Esophagus muscularis mucosa (tissue), 4 donors: ENCODE measurements at regions not wholly inside any gene's neighbourhood (a gene's known extent, or its start where the extent isn't known, plus 50 kb on each side); places are given as distances from the start of the nearest gene placed in this dataset.

ENCODE experiments used
- DNase-seq: peaks from one replicate; pipeline ENCODE4 v3.0.0-alpha.2; 2017; ENCODE audit errors: extremely low spot score
- H3K27ac ChIP-seq, 4 donors: fragments of 200-600 bp; sonication (generic); replicated peaks in 1 of 4; 1 replicate in 3 of 4; 2 replicates in 1 of 4; pipeline ENCODE4 v1.5.1; 2016 to 2019; ENCODE audit warnings: mild to moderate bottlenecking in 1 of 4
- H3K27me3 ChIP-seq, 4 donors: fragments of 200-600 bp; sonication (generic); one replicate each; pipeline versions ENCODE4 v1.5.1 to v1.6.0; 2016 to 2019
- H3K36me3 ChIP-seq, 4 donors: fragments of 200-600 bp; sonication (generic); one replicate each; pipeline ENCODE4 v1.5.1; 2016 to 2019
- H3K4me1 ChIP-seq, 4 donors: fragments of 200-600 bp; sonication (generic); one replicate each; pipeline ENCODE4 v1.5.1; 2016 to 2019
- H3K4me3 ChIP-seq, 4 donors: fragments of 200-600 bp; sonication (generic); 1 replicate in 2 of 4; 2 replicates in 2 of 4; pipeline ENCODE4 v1.5.1; 2016 to 2019; ENCODE audit warnings: mild to moderate bottlenecking in 4 of 4, moderate library complexity in 1 of 4
- H3K9me3 ChIP-seq, 4 donors: fragments of 200-600 bp; sonication (generic); 1 replicate in 3 of 4; 2 replicates in 1 of 4; pipeline ENCODE4 v1.5.1; 2016 to 2019
- EP300 ChIP-seq: sonication (generic); formaldehyde crosslinking; IDR thresholded peaks from one replicate; pipeline ENCODE4 v1.6.1; 2017; ENCODE audit warnings: antibody characterized with exemption
- POLR2A ChIP-seq: fragments of 450-650 bp; IDR thresholded peaks from one replicate; pipeline ENCODE4 v1.6.1; 2017; ENCODE audit warnings: antibody characterized with exemption, moderate library complexity, mild to moderate bottlenecking, low read depth
- POLR2AphosphoS5 ChIP-seq, 2 donors: sonication (generic); formaldehyde crosslinking; IDR thresholded peaks; one replicate each; pipeline ENCODE4 v1.6.1; 2017; ENCODE audit warnings: antibody characterized with exemption in 2 of 2
- WGBS: methylation state at CpG from one replicate; pipeline ENCODE4 v1.1.5; 2018; 5-methylcytosine and 5-hydroxymethylcytosine counted together
- intact Hi-C: fragments of 100-400 bp; cut with DNase I; formaldehyde crosslinking; loops from one replicate; pipeline ENCODE4 v1.15.1; 2023
- TF ChIP-seq, protein P1 (sequence below), 3 experiments: fragments of 200-600 bp in 2 of 3; fragments of 450-650 bp in 1 of 3; sonication (generic) in 2 of 3; IDR thresholded peaks; one replicate each; pipeline ENCODE4 v1.5.1; 2017 to 2019; ENCODE audit warnings: antibody characterized with exemption in 3 of 3, mild to moderate bottlenecking in 2 of 3, moderate library complexity in 1 of 3

DNA sequence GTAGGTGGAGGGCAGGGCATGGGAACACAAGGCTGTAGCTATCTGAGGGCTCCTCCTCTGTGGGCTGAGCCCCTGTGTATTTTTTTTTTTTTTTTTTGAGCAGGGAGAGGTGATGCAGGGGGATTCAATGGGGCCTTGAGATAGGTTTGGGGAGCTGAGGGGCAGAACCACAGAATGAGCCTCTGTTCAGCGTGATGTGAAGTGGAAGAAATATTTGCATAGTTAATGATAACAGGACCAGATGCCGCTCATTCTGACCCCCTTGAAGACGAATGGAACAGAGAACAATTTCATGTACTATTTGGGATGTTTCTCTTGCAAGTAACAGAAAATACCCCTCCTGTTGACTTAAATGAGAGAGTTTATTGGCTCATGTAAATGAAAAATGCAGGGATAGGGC, 69.7 kb upstream of the EMX2 start:
- TF ChIP-seq POLR2AphosphoS5 (IDR thresholded peaks at IDR 0.05): no peak
- TF ChIP-seq EP300: no peak
- no peak for TF ChIP-seq POLR2A
- TF ChIP-seq, protein P1, sequence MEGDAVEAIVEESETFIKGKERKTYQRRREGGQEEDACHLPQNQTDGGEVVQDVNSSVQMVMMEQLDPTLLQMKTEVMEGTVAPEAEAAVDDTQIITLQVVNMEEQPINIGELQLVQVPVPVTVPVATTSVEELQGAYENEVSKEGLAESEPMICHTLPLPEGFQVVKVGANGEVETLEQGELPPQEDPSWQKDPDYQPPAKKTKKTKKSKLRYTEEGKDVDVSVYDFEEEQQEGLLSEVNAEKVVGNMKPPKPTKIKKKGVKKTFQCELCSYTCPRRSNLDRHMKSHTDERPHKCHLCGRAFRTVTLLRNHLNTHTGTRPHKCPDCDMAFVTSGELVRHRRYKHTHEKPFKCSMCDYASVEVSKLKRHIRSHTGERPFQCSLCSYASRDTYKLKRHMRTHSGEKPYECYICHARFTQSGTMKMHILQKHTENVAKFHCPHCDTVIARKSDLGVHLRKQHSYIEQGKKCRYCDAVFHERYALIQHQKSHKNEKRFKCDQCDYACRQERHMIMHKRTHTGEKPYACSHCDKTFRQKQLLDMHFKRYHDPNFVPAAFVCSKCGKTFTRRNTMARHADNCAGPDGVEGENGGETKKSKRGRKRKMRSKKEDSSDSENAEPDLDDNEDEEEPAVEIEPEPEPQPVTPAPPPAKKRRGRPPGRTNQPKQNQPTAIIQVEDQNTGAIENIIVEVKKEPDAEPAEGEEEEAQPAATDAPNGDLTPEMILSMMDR (IDR thresholded peaks at IDR 0.05): no peak
- intact Hi-C loops: no loop called here
- Histone ChIP-seq H3K27ac (no peak overlapping the region), H3K9me3 (no peaks in the 10 kb centered on the region), H3K36me3 (no peaks in the 10 kb centered on the region), H3K4me3 (no peak overlapping the region), H3K4me1 (peaks cover 0 to 3% (median 0%) of the 10 kb centered on the region in 4 donors), H3K27me3 (peaks cover 0 to 27% (median 0%) of the 10 kb centered on the region in 4 donors)
- DNase-seq: no peak
- WGBS: 81% methylated on average over 3 of the region's 3 CpGs

DNA sequence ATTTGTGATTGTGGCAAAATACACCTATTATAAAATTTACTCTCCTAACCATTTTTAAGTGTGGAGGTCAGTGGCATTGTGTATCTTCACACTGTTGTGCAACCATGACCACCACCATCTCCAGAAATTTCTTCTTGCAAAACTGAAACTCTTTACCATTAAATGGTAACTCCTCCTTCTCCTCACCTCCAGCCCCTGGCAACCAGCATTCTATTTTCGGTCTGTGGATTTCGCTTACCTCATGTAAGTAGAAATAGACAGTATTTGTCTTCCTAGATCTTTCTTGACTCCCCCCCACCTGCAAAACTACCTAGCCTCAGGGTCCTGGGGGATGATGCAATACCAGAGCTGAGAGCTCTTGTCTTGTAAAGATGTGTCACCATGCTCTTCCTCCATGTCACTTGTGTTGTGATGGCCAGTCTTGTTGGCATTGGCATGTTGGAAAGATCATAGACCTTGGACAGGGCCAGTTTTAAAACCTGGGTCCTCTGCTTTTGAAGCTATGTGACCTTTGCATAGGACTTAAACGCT, 71.1 kb upstream of the EMX2 start:
- Histone ChIP-seq H3K36me3 (no peaks in the 10 kb centered on the region), H3K9me3 (no peaks in the 10 kb centered on the region), H3K4me1 (no peaks in the 10 kb centered on the region), H3K27me3 (peaks cover 0 to 22% (median 2%) of the 10 kb centered on the region in 4 donors), H3K27ac (no peak overlapping the region), H3K4me3 (no peak overlapping the region)
- TF ChIP-seq, protein P1 (IDR thresholded peaks at IDR 0.05): no peak
- TF ChIP-seq POLR2AphosphoS5 (IDR thresholded peaks at IDR 0.05) (no peak), POLR2A (no peak), EP300 (no peak)
- whole genome bisulfite sequencing: 90% methylated on average over 3 of the region's 3 CpGs
- intact Hi-C loops: no loop called here
- no peak for DNase-seq

DNA sequence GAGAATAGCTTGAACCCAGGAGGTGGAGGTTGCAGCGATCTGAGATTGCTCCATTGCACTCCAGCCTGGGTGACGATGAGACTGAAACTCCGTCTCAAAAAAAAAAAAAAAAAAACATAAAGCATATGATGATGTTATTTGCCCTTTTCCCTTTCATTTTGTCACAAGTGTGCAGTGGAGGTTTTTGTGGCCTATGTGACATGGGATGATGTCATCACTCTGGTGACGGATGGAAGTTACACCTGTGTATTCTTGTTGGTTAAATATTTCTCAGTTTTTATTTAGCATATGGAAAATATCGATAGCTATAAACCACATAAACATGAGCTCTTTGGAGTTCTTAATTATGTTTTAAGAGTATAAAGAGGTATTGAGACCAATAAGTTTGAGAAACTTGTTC, 71.8 kb upstream of the EMX2 start:
- intact Hi-C loops: no loop called here
- peaks cover 0 to 19% (median 2%) of the 10 kb centered on the region in 4 donors for H3K27me3 ChIP-seq
- H3K9me3 ChIP-seq: no peaks in the 10 kb centered on the region
- no peak overlapping the region for H3K4me3 ChIP-seq
- no peak overlapping the region for H3K27ac ChIP-seq
- TF ChIP-seq POLR2A (no peak), POLR2AphosphoS5 (IDR thresholded peaks at IDR 0.05) (no peak), EP300 (no peak)
- TF ChIP-seq, protein P1 (IDR thresholded peaks at IDR 0.05): no peak
- no peaks in the 10 kb centered on the region for H3K4me1 ChIP-seq
- no peak for DNase-seq
- WGBS: 65% methylated on average over 5 of the region's 5 CpGs
- H3K36me3 ChIP-seq: no peaks in the 10 kb centered on the region

DNA sequence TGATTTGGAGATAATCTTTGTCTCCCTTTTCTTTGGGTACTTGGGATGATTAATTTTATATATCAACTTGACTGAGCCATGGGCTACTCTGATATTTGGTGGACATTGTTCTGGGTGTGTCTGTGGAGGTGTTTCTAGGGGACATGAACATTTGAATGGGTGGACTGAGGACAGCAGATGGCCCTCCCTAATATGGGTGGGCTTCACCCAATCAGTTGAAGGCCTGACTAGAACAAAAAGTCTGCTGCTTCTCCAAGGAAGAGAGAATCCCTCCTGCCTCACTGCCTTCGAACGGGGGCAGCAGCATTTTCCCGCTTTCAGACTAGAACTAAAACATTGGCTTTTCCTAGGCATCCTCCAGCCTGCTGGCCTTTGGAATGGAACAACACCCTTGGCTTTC, 73.9 kb upstream of the EMX2 start:
- intact Hi-C loops: no loop called here
- TF ChIP-seq POLR2AphosphoS5 (IDR thresholded peaks at IDR 0.05) (no peak), POLR2A (no peak), EP300 (no peak)
- TF ChIP-seq, protein P1 (IDR thresholded peaks at IDR 0.05): no peak
- no peaks in the 10 kb centered on the region for H3K4me1 ChIP-seq
- no peak for DNase-seq
- H3K27me3 ChIP-seq: peaks cover 0 to 19% (median 2%) of the 10 kb centered on the region in 4 donors
- no peaks in the 10 kb centered on the region for H3K36me3 ChIP-seq
- 82% methylated on average over 3 of the region's 3 CpGs for WGBS
- H3K4me3 ChIP-seq: no peak overlapping the region
- no peak overlapping the region for H3K27ac ChIP-seq
- H3K9me3 ChIP-seq: no peaks in the 10 kb centered on the region

DNA sequence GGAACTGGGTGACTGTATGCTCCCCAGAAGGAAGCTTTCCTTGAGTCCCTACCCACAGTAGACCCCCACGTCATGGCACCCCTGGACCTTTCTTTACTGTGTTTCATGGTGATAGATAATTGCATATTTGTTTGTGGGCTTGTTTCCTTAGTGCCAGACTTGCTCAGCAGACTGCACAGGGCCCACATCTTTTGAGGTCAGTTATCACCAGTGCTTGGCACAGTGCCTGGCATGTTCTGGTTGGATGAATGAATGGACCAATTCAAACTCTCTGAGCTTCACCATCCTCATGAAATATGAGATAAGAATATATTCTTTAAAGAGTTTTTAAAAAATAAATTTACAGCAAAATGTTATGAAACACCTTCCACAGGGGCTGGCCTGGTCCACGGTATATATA, 78.4 kb upstream of the EMX2 start:
- no peak overlapping the region for H3K27ac ChIP-seq
- DNase-seq: no peak
- intact Hi-C loops: no loop called here
- no peaks in the 10 kb centered on the region for H3K4me1 ChIP-seq
- H3K27me3 ChIP-seq: peaks cover 0 to 6% (median 2%) of the 10 kb centered on the region in 4 donors
- 71% methylated on average over 2 of the region's 2 CpGs for WGBS
- no peaks in the 10 kb centered on the region for H3K36me3 ChIP-seq
- TF ChIP-seq POLR2A: no peak
- TF ChIP-seq POLR2AphosphoS5 (IDR thresholded peaks at IDR 0.05): no peak
- TF ChIP-seq EP300: no peak
- TF ChIP-seq, protein P1 (IDR thresholded peaks at IDR 0.05): no peak
- peaks cover 0 to 7% (median 3%) of the 10 kb centered on the region in 4 donors for H3K9me3 ChIP-seq
- H3K4me3 ChIP-seq: no peak overlapping the region
